Testis (tissue), 2 donors: ENCODE measurements at regions not wholly inside any gene's neighbourhood (a gene's known extent, or its start where the extent isn't known, plus 50 kb on each side); places are given as distances from the start of the nearest gene placed in this dataset.

Experiments
- CTCF ChIP-seq, 3 experiments: fragments of 450-650 bp in 2 of 3; fragments of 200-600 bp in 1 of 3; sonication (generic) in 1 of 3; IDR thresholded peaks; one replicate each; pipeline ENCODE4 v1.5.1; 2016 to 2019; ENCODE audit warnings: antibody characterized with exemption in 3 of 3, mild to moderate bottlenecking in 2 of 3, moderate library complexity in 1 of 3
- POLR2A ChIP-seq: fragments of 450-650 bp; IDR thresholded peaks from one replicate; pipeline ENCODE4 v1.6.1; 2017; ENCODE audit warnings: antibody characterized with exemption, mild to moderate bottlenecking, moderate library complexity

GRCh38 chr2:30073523-30073922, 73.3 kb upstream of the YPEL5 start:
- TF ChIP-seq CTCF (IDR thresholded peaks at IDR 0.05) (no peak), POLR2A (no peak)
